Retinal pigment epithelial cell (primary cell): ENCODE measurements at regions not wholly inside any gene's neighbourhood (a gene's known extent, or its start where the extent isn't known, plus 50 kb on each side); places are given as distances from the start of the nearest gene placed in this dataset.

Experiments
- DNase-seq: peaks from one replicate; pipeline ENCODE4 v3.0.0-alpha.2; 2010; ENCODE audit warnings: low read depth
- H3K4me3 ChIP-seq: 2 replicates; pipeline ENCODE4 v1.5.1; 2011; ENCODE audit warnings: mild to moderate bottlenecking, low read length, control low read depth, moderate library complexity
- TF ChIP-seq, protein P1 (sequence below): conservative IDR thresholded peaks from 2 replicates; pipeline ENCODE4 v1.5.1; 2011; ENCODE audit warnings: low read depth, low read length, control low read depth, inconsistent platforms

DNA sequence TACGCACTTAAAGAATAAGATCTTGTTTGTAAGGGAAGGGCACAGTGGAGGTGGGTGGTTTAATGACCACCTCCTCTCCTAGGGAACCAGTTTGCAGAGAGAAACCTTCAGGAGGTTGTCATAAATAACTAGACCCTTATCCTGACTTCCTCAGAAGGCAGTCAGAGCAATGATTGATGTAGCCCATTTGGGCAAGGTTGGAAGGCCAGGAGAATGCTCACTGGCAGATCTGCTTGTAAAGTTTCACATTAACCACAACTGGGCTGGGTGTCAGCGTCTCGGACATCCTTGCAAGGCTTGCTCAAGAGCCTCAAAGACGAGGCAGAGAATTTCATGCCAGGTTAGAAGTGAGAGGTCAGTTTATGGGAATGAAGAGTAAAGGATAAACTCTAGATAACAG, 87.6 kb upstream of the TRABD2B start:
- no peak overlapping the region for H3K4me3 ChIP-seq
- no peak for DNase-seq
- TF ChIP-seq, protein P1, sequence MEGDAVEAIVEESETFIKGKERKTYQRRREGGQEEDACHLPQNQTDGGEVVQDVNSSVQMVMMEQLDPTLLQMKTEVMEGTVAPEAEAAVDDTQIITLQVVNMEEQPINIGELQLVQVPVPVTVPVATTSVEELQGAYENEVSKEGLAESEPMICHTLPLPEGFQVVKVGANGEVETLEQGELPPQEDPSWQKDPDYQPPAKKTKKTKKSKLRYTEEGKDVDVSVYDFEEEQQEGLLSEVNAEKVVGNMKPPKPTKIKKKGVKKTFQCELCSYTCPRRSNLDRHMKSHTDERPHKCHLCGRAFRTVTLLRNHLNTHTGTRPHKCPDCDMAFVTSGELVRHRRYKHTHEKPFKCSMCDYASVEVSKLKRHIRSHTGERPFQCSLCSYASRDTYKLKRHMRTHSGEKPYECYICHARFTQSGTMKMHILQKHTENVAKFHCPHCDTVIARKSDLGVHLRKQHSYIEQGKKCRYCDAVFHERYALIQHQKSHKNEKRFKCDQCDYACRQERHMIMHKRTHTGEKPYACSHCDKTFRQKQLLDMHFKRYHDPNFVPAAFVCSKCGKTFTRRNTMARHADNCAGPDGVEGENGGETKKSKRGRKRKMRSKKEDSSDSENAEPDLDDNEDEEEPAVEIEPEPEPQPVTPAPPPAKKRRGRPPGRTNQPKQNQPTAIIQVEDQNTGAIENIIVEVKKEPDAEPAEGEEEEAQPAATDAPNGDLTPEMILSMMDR: no peak

DNA sequence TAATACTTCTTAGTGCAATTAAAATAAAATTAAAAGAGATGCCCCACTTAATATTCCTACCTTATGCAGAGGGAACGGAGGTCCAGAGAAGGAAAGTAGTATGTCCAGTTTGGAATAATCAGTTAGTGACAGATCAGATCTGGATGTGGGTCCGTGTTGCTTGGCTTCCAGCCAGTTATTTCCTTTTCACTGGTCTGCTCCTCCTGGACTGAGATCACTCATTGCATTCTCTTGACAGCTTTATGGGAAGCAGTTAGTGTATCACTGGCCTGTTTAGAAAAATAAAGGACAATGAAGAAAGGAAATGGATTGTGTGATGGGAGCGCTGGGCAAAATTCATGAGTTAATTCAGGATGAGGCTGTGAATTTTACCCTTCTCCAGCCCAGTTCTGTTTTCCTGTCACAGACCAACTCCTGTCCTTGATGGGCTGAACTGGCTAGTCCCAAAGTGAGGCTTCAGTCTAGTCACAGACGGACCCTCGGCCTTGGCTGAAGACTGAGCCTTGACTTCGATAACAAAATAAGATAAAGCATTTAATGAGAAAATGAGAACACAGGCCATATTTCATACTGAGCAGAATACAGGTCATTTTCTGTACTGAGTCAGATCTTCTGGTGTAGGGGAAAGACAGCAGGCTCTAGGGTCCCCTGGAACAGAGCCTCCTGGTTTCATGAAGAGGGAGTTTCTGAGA, 85.2 kb upstream of the TRABD2B start:
- TF ChIP-seq, protein P1: no peak
- no peak overlapping the region for H3K4me3 ChIP-seq
- no peak for DNase-seq

DNA sequence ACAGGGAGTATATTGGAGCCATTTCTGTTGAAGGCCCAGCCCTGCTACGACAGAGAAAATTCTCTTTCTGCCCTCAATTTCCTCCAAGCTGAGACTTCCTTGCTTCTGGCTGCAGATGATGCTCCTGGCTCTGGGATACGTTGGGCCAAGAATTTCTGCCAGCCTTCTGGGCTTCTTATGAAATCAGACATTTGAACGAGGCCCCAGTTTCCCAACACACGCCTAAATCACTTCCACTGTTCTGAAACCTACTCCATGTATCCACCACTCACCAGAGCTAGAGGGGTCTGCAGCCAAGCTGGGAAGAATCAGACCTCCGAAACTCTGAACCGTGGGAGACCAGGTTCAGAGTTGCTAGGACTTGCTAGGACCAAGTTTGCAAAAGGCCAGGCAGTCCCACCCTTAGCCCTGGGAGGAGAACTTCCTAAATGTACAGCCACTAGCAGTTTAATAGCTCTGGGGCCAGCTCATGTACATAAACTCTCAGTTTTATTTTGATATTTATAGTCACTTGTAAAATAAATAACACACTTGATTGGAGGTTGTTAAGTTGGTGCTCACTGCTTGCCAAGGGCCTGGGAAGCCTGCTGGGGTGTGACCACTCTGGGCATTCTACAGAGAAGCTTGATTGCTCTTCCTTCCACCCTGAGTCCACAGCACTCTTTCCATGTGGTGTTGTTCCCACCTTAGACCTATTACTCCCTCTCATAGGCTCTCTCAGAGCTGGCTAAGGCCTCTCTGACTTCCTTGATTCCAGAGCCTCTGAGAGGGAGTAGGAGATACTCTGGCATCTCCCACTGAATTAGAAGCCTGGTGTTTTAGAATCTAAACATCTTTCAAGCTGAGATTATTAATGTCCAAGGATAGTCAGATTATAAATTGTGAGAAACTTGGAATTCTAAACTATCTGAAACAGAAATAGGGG, 83.4 kb upstream of the TRABD2B start:
- no peak for DNase-seq
- TF ChIP-seq, protein P1: no peak
- H3K4me3 ChIP-seq: no peak overlapping the region

DNA sequence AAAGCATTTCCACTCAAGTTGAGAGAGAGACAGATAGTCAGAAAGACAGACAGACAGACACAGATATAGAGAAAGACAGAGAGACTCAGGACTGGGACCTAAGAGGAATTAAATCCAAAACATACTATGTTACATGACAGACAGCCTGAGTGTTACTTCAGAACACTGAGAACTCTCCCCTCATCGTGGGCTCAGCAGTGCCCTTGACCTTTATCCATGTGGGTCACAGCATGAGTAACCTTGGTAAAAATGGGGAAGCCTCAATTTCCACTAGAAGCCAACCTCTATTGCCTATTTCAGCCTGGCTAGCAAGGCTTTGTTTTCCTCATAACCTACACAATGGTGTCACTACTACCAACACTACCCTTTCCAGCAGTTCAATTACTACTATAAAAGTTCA, 81.9 kb upstream of the TRABD2B start:
- no peak for DNase-seq
- TF ChIP-seq, protein P1: no peak
- H3K4me3 ChIP-seq: no peak overlapping the region

DNA sequence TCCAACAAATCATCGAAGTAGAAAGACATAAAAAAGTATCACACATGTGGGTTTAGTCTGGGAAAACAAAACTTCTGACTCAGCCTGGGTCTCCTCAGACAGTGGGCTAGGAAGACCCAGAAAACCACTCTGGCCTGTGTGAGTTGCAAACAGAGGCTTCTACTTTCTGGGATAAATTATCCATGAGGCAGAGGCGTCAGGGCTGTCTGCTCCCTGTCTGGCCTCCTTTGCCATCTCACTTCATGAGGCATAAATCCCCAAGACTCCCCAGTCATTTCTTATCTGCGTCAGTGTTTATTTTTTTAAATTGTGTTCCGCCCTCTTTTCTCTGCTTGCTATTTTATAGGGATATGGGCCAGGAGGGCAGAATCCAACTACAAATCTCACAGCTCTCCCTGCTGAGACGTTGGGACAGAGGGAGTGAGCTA, 80.6 kb upstream of the TRABD2B start:
- TF ChIP-seq, protein P1: no peak
- no peak for DNase-seq
- no peak overlapping the region for H3K4me3 ChIP-seq

DNA sequence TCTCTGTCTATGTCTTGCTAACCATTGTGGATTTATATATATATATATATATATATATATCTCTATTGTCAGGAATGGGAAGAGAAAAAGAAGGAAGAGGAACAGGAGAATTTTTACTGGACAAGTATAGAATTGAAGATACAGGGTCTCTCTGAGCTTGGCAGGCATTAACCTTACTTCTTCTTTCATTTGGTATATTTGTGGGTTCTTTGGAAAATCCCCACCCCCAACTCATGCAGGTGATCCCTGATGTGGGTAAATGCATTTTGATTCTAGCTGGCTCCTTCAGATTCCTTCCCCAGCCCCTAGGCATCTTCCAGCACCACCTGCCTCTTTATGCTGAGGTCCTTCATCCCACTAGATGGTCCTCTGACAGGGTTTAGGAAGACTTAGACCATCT, 78.8 kb upstream of the TRABD2B start:
- TF ChIP-seq, protein P1: no peak
- no peak for DNase-seq
- no peak overlapping the region for H3K4me3 ChIP-seq
